HG03064 (cell line): ENCODE measurements at regions not wholly inside any gene's neighbourhood (a gene's known extent, or its start where the extent isn't known, plus 50 kb on each side); places are given as distances from the start of the nearest gene placed in this dataset.
"Not testable (repeated sequence)": the region's sequence is repeated elsewhere in the genome, so short reads cannot be mapped to it uniquely, and the experiment has no call there.

Experiments
- ATAC-seq: cut with Tn5 transposase; IDR thresholded peaks from one replicate; pipeline ENCODE4 v1.9.1; 2021; ENCODE audit warnings: low read depth; ENCODE audit not compliant: unreplicated experiment

- not testable (repeated sequence) for ATAC-seq
Observed at GRCh38 chr2:34677591-34677990, 1078.5 kb upstream of the FAM98A start.

GRCh38 chr2:34677119-34677531, 1078.0 kb upstream of the FAM98A start:
- not testable (repeated sequence) for ATAC-seq

GRCh38 chr2:34670482-34670881, 1071.4 kb upstream of the FAM98A start:
- ATAC-seq = no peak

GRCh38 chr2:34666821-34667220, 1067.7 kb upstream of the FAM98A start:
- ATAC-seq = no peak

GRCh38 chr2:34664266-34664665, 1065.2 kb upstream of the FAM98A start:
- ATAC-seq = no peak

GRCh38 chr2:34663314-34663713, 1064.2 kb upstream of the FAM98A start:
- ATAC-seq = no peak

- no peak for ATAC-seq
Observed at GRCh38 chr2:34660741-34661140, 1061.6 kb upstream of the FAM98A start.

GRCh38 chr2:34656632-34657031, 1057.5 kb upstream of the FAM98A start:
- ATAC-seq = no peak

GRCh38 chr2:34652636-34653035, 1053.5 kb upstream of the FAM98A start:
- ATAC-seq = no peak

- no peak for ATAC-seq
Observed at GRCh38 chr2:34646901-34647300, 1047.8 kb upstream of the FAM98A start.

GRCh38 chr2:34632327-34632726, 1033.2 kb upstream of the FAM98A start:
- ATAC-seq = no peak

- ATAC-seq = no peak
Observed at GRCh38 chr2:34627003-34627402, 1027.9 kb upstream of the FAM98A start.

GRCh38 chr2:34604164-34604563, 1005.1 kb upstream of the FAM98A start:
- no peak for ATAC-seq

GRCh38 chr2:34602262-34602661, 1003.2 kb upstream of the FAM98A start:
- ATAC-seq = no peak

GRCh38 chr2:34601561-34601960, 1002.5 kb upstream of the FAM98A start:
- ATAC-seq = no peak

GRCh38 chr2:34578641-34579040, 979.5 kb upstream of the FAM98A start:
- ATAC-seq = no peak

- no peak for ATAC-seq
Observed at GRCh38 chr2:34570266-34570872, 971.3 kb upstream of the FAM98A start.

- no peak for ATAC-seq
Observed at GRCh38 chr2:34567128-34567527, 968.0 kb upstream of the FAM98A start.

GRCh38 chr2:34552337-34552736, 953.2 kb upstream of the FAM98A start:
- ATAC-seq = no peak

- ATAC-seq = no peak
Observed at GRCh38 chr2:34549710-34550345, 950.7 kb upstream of the FAM98A start.

- ATAC-seq = no peak
Observed at GRCh38 chr2:34547900-34548299, 948.8 kb upstream of the FAM98A start.

- no peak for ATAC-seq
Observed at GRCh38 chr2:34547340-34547739, 948.2 kb upstream of the FAM98A start.
